Endothelial cell of umbilical vein (primary cell): ENCODE measurements at regions not wholly inside any gene's neighbourhood (a gene's known extent, or its start where the extent isn't known, plus 50 kb on each side); places are given as distances from the start of the nearest gene placed in this dataset.

Experiments
- BruUV-seq: library from RNA; stranded (reverse); fragments of 400-500 nt; replicated peaks from 2 replicates; lab custom pipeline; 2021; lab: Mats Ljungman, UMichigan
- CTCF ChIA-PET: fragments of 300-600, 350-600 bp; sonication (Branson Sonifier 250); formaldehyde crosslinking; loops from one replicate; lab custom pipeline; 2021; ENCODE audit warnings: antibody characterized with exemption, inconsistent platforms; lab: Charles Lee
- POLR2A ChIA-PET: fragments of 300-600, 350-600 bp; sonication (Branson Sonifier 250); formaldehyde crosslinking; loops from one replicate; lab custom pipeline; 2021; ENCODE audit warnings: antibody characterized with exemption, inconsistent platforms; lab: Charles Lee
- DNase-seq: peaks from one replicate; pipeline ENCODE4 v3.0.0-alpha.2; 2011; ENCODE audit warnings: low read depth, low spot score
- FAIRE-seq: peaks from 2 replicates; lab custom pipeline; 2011; peaks lifted over from hg19 to GRCh38; lab: Jason Lieb, UNC
- H2AFZ ChIP-seq: 2 replicates; pipeline ENCODE4 v1.6.0; 2012; ENCODE audit warnings: low read depth, low read length, control low read depth, inconsistent platforms
- H3K27ac ChIP-seq: 2 replicates; pipeline ENCODE4 v1.5.1; 2011; ENCODE audit warnings: low read depth, mild to moderate bottlenecking, control low read depth, low read length, moderate library complexity; ENCODE audit not compliant: insufficient read depth
- H3K27me3 ChIP-seq, 2 experiments: 2 replicates each; pipeline versions ENCODE4 v1.6.0 to v1.6.1; 2011; ENCODE audit warnings: low read length in 2 of 2, mixed read lengths in 1 of 2; ENCODE audit not compliant: control insufficient read depth in 2 of 2, insufficient read depth in 2 of 2
- H3K36me3 ChIP-seq, 2 experiments: 2 replicates in 1 of 2; 3 replicates in 1 of 2; pipeline ENCODE4 v1.5.1; 2011; ENCODE audit warnings: low read length in 2 of 2, mild to moderate bottlenecking in 1 of 2, moderate library complexity in 1 of 2; ENCODE audit not compliant: control insufficient read depth in 2 of 2, insufficient read depth in 2 of 2; ENCODE audit errors: extremely low read depth in 1 of 2
- H3K4me1 ChIP-seq: 3 replicates; pipeline ENCODE4 v1.5.1; 2011; ENCODE audit warnings: mild to moderate bottlenecking, low read length; ENCODE audit not compliant: control insufficient read depth, insufficient read depth; ENCODE audit errors: extremely low read depth
- H3K4me2 ChIP-seq: 2 replicates; pipeline ENCODE4 v1.6.1; 2011; ENCODE audit warnings: low read length, control low read depth, mixed read lengths; ENCODE audit not compliant: insufficient read depth
- H3K4me3 ChIP-seq, 3 experiments: fragments of 200-600 bp in 1 of 3; sonication (generic), shearing (Covaris generic) in 1 of 3; replicated peaks in 1 of 3; 2 replicates each; pipeline ENCODE4 v1.5.1; 2011 to 2016; ENCODE audit warnings: control low read depth in 3 of 3, low read length in 3 of 3, mild to moderate bottlenecking in 2 of 3, inconsistent platforms in 1 of 3, low read depth in 1 of 3, moderate library complexity in 1 of 3; ENCODE audit not compliant: insufficient read depth in 1 of 3
- H3K79me2 ChIP-seq: 2 replicates; pipeline ENCODE4 v1.6.0; 2012; ENCODE audit warnings: low read length, inconsistent platforms; ENCODE audit not compliant: control insufficient read depth, insufficient read depth
- H3K9ac ChIP-seq: replicated peaks from 2 replicates; pipeline ENCODE3; 2011; ENCODE audit warnings: low read length, control low read depth; ENCODE audit not compliant: insufficient read depth; ENCODE audit errors: extremely low read depth
- H3K9me1 ChIP-seq: replicated peaks from 3 replicates; pipeline ENCODE4 v1.6.0; 2011; ENCODE audit warnings: mild to moderate bottlenecking, low read length; ENCODE audit not compliant: control insufficient read depth, insufficient read depth; ENCODE audit errors: extremely low read depth
- H3K9me3 ChIP-seq: replicated peaks from 2 replicates; pipeline ENCODE4 v1.5.1; 2012; ENCODE audit warnings: low read length, inconsistent platforms; ENCODE audit not compliant: control insufficient read depth, insufficient read depth
- H4K20me1 ChIP-seq: replicated peaks from 2 replicates; pipeline ENCODE3; 2011; ENCODE audit warnings: mild to moderate bottlenecking, low read length; ENCODE audit not compliant: control insufficient read depth, insufficient read depth; ENCODE audit errors: extremely low read depth
- EZH2 ChIP-seq: IDR thresholded peaks from 2 replicates; pipeline ENCODE4 v1.6.1; 2012; ENCODE audit warnings: borderline replicate concordance, low read depth, mild to moderate bottlenecking, moderate library complexity, low read length, inconsistent platforms; ENCODE audit not compliant: severe bottlenecking
- FOS ChIP-seq: IDR thresholded peaks from 2 replicates; pipeline ENCODE4 v1.6.1; 2011; ENCODE audit warnings: mild to moderate bottlenecking, low read length, moderate library complexity, borderline replicate concordance; ENCODE audit not compliant: insufficient read depth
- GATA2 ChIP-seq: IDR thresholded peaks from 2 replicates; pipeline ENCODE4 v1.7.0; 2011; ENCODE audit warnings: low read depth, mild to moderate bottlenecking, moderate library complexity, mixed read lengths, low read length; ENCODE audit not compliant: insufficient read length, insufficient read depth
- JUN ChIP-seq: IDR thresholded peaks from 2 replicates; pipeline ENCODE4 v1.6.1; 2011; ENCODE audit warnings: borderline replicate concordance, low read depth; ENCODE audit not compliant: insufficient read length, insufficient read depth
- MAX ChIP-seq: IDR thresholded peaks from 2 replicates; pipeline ENCODE4 v1.6.1; 2011; ENCODE audit not compliant: insufficient read depth, insufficient read length
- MYC ChIP-seq: IDR thresholded peaks from one replicate; pipeline ENCODE4 v1.6.1; 2011; ENCODE audit warnings: mild to moderate bottlenecking, low read depth, low read length
- POLR2A ChIP-seq: IDR thresholded peaks from 2 replicates; pipeline ENCODE4 v1.6.1; 2012; ENCODE audit warnings: low read depth, mild to moderate bottlenecking, control low read depth, low read length
- POLR2AphosphoS5 ChIP-seq: IDR thresholded peaks from 2 replicates; pipeline ENCODE4 v1.6.1; 2012; ENCODE audit warnings: low read depth, mild to moderate bottlenecking, control low read depth, low read length, moderate library complexity; ENCODE audit not compliant: insufficient read depth
- dilution Hi-C: fragments of 300-500 bp; cut with MboI; formaldehyde crosslinking; loops from one replicate; pipeline ENCODE4 v1.15.0; 2019; ENCODE audit warnings: low sequenced_read_pairs; ENCODE audit not compliant: extremely low pct_ligation_motif_present
- intact Hi-C: fragments of 100-400 bp; cut with micrococcal nuclease; formaldehyde crosslinking; loops from one replicate; pipeline ENCODE4 v1.10.0; 2022
- TF ChIP-seq, protein P1 (sequence below), 2 donors: IDR thresholded peaks; 1 replicate in 1 of 2; 2 replicates in 1 of 2; pipeline ENCODE4 v1.5.1; 2011; ENCODE audit warnings: low read length in 2 of 2, mild to moderate bottlenecking in 2 of 2, moderate library complexity in 2 of 2, control low read depth in 1 of 2, inconsistent platforms in 1 of 2, low read depth in 1 of 2; ENCODE audit not compliant: insufficient read depth in 1 of 2; ENCODE audit errors: extremely low read depth in 1 of 2

DNA sequence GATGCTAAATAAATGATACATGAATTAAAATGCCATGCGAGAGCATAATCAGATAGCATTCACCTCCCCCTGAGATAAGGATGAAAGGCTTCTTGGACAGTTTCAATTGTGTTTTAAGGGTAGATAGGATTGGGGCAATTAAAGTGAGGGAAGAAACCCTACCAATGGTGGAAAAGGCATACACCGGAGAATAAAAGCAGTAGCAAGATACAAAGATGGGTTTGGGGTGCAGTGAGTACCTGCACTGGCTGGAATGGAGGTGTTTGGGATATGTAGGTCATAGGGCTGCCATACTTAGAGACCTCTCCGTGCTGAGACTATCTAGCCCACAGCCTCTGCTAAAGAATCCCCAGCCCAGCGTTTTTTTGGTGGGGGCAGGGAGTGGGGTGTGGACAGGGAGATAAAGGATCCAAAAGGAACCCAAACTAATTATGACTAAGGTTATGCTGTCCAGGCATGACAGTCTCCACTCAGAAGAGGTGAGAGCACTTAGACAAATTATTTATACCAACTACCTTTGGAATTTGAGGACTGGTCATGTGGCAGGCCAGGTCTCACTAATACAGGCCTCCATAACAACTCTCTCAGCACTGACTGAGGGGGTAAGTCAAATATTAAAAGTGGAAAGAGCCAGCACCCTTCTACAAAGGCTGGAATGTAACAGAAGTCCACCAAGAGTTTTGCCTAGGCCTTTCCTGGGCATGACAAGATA lies 280.8 kb downstream of the ADGB start:
- no peaks in the 10 kb centered on the region for H3K79me2 ChIP-seq
- DNase-seq = no peak
- CTCF ChIA-PET = no interaction called here
- no peak for TF ChIP-seq JUN
- TF ChIP-seq MYC = no peak
- TF ChIP-seq MAX = no peak
- TF ChIP-seq, protein P1, sequence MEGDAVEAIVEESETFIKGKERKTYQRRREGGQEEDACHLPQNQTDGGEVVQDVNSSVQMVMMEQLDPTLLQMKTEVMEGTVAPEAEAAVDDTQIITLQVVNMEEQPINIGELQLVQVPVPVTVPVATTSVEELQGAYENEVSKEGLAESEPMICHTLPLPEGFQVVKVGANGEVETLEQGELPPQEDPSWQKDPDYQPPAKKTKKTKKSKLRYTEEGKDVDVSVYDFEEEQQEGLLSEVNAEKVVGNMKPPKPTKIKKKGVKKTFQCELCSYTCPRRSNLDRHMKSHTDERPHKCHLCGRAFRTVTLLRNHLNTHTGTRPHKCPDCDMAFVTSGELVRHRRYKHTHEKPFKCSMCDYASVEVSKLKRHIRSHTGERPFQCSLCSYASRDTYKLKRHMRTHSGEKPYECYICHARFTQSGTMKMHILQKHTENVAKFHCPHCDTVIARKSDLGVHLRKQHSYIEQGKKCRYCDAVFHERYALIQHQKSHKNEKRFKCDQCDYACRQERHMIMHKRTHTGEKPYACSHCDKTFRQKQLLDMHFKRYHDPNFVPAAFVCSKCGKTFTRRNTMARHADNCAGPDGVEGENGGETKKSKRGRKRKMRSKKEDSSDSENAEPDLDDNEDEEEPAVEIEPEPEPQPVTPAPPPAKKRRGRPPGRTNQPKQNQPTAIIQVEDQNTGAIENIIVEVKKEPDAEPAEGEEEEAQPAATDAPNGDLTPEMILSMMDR (IDR thresholded peaks at IDR 0.05; ENCODE audit: extremely low read depth in 1 of 2, insufficient read depth in 1 of 2, low read depth in 1 of 2, low read length in 2 of 2) = no peak
- no peak for TF ChIP-seq GATA2
- TF ChIP-seq POLR2AphosphoS5 = no peak
- no peak for TF ChIP-seq FOS
- no peak for TF ChIP-seq POLR2A
- no peak for TF ChIP-seq EZH2
- H3K9ac ChIP-seq = no peak overlapping the region
- no peaks in the 10 kb centered on the region for H3K36me3 ChIP-seq
- intact Hi-C loops (no loop called here), dilution Hi-C loops (no loop called here)
- no peak for FAIRE-seq
- H2AFZ ChIP-seq = no peak overlapping the region
- no peaks in the 10 kb centered on the region for H3K27me3 ChIP-seq
- H3K4me1 ChIP-seq = no peaks in the 10 kb centered on the region
- H3K4me2 ChIP-seq = no peak overlapping the region
- no peaks in the 10 kb centered on the region for H3K9me1 ChIP-seq
- no peaks in the 10 kb centered on the region for H4K20me1 ChIP-seq
- no peaks in the 10 kb centered on the region for H3K9me3 ChIP-seq
- POLR2A ChIA-PET = no interaction called here
- no peak overlapping the region for H3K4me3 ChIP-seq
- no peak overlapping the region for H3K27ac ChIP-seq
- no TSS peak for BruUV-seq
